Stimulated activated CD4-positive, alpha-beta T cell treated with anti-CD3 and anti-CD28 coated beads, Interleukin-2, amount 100 ng/mL, for 24 hours (primary cell): ENCODE measurements at regions not wholly inside any gene's neighbourhood (a gene's known extent, or its start where the extent isn't known, plus 50 kb on each side); places are given as distances from the start of the nearest gene placed in this dataset.
"Not testable (repeated sequence)": the region's sequence is repeated elsewhere in the genome, so short reads cannot be mapped to it uniquely, and the experiment has no call there.

Source experiments
- DNase-seq, 2 donors: peaks; one replicate each; pipeline ENCODE4 v3.0.0-alpha.2; 2020

- no peak for DNase-seq
Observed at GRCh38 chr6:134447883-134448387, 130.0 kb upstream of the SGK1 start.

- no peak for DNase-seq
Observed at GRCh38 chr6:134447423-134447822, 129.5 kb upstream of the SGK1 start.

- DNase-seq: no peak
Observed at GRCh38 chr6:134446896-134447295, 129.0 kb upstream of the SGK1 start.

GRCh38 chr6:134446218-134446848, 128.4 kb upstream of the SGK1 start:
- DNase-seq: no peak

DNA sequence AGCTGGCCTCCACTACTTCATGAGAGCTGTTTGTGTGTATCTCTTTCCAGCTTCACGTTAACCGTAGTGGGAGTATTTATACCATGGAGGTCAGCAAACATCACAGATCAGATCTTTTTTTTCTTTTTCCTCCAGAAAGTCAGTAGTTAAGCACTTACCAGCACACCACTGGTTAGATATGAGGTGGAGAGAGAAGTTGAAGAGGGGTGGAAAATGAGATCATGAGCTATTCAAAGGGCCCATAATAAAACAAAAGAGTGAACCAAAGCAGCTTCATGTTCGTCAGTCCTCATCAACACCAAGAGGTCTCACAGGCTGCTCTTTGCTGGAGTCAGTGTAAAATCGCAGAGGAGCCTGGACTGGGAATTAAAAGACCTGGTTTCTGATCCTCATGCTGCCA, 125.1 kb upstream of the SGK1 start:
- no peak for DNase-seq

DNA sequence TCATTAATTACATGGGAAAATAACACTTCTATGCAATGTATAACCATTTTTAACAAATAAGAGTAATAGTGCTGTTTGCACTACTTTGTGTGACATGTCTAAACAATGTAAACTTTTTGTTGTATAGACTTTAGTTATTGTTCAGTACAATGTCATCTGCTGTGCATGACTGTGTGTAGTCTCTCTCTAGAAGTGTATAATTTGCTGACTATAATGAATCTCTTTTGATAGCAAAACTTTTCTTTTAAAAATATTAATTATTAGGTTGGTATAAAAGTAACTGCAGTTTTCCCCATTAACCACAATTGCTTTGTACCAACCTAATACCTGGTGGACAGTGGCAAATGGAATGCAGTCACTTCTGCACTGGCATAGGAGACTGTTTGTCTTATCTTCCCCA, 124.2 kb upstream of the SGK1 start:
- no peak for DNase-seq

GRCh38 chr6:134438837-134439236, 120.9 kb upstream of the SGK1 start:
- no peak for DNase-seq

- peak; percentile 16 to 39 for DNase-seq
Observed at GRCh38 chr6:134437376-134437775, 119.5 kb upstream of the SGK1 start.

- DNase-seq: no peak
Observed at GRCh38 chr6:134436950-134437349, 119.0 kb upstream of the SGK1 start.

- peak; percentile 67 to 76 for DNase-seq
Observed at GRCh38 chr6:134436281-134436815, 118.4 kb upstream of the SGK1 start.

DNA sequence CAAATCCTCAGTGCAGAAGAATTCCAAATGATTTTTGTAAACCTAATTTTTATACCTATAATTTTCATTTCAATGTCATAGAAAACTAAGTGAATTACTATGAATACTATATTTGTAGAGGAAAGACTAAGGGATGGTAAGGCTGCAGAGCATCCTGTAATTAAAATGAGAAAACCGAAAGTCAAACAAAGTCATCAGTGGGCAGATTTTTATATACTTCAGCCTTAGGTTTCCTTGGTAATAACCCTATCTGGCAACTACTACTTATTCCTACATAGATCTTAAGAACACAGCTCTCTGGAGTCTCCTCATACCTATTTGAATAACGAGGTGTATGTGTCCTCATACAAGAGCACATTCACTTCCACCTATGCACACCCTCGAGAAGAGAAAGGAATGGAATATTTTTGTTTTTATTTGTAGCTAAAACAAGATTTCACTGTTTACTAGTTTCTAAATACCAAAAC, 117.9 kb upstream of the SGK1 start:
- DNase-seq: no peak

DNA sequence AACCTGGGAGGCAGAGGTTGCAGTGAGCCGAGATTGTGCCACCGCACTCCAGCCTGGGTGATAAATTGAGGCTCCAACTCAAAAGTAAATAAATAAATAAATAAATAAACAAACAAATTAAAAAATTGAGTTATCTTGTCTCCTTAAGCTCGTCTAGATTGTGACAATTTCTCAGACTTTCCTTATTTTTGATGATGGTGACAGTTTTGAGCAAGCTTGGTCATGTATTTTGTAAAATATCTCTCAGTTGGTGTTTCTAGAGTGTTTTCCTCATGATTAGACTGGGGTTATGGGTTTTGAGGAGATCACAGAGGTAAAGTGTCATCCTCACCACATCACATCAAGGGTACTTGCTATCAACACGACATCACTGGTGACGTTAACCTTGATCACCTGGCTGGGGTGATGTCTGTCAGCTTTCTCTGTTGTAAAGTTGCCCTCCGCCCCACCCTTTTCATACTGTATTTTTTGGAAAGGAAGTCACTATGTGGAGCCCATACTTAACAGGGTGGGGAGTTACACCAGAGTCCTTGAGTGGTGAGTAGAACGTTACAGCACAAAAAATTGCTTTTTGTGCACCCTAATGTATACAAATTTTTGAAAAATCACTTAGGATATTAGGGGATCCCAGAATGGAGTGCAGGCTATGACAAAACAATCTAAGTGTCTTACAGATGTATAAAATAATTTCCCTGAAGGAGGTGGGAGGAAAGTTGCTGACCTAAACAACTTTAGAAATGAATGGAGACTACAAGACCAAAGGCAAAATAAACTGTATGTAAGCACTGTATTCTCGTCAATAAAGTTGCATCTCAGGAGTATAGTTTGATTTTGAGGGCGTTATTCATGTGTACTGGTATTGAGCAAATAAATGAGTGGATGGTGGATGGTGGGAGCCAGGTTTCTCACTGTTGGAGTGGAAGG, 116.4 kb upstream of the SGK1 start:
- DNase-seq: no peak

GRCh38 chr6:134432036-134432435, 114.1 kb upstream of the SGK1 start:
- DNase-seq: no peak

- DNase-seq: no peak
Observed at GRCh38 chr6:134431421-134431859, 113.5 kb upstream of the SGK1 start.

GRCh38 chr6:134429861-134430380, 112.0 kb upstream of the SGK1 start:
- no peak for DNase-seq

GRCh38 chr6:134427721-134428120, 109.8 kb upstream of the SGK1 start:
- DNase-seq: no peak

DNA sequence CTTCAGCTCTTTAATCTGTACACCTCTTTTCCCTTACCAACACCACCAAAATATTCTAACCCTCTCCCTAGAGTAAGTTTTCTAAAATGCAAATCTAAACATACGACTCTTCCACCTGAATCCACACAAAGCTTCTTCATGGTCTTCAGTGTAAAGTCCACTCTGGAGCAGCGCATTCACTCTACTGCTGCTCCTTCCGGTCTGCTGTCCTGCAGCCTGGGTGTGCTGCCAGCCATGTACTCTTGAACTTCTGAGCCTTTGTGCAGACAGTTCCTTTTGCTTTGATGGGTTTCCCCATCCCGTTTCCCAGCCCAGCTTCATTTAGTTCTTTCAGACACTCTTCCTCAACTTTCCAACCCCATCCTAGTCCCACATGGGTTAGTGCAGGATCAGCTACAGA, 108.7 kb upstream of the SGK1 start:
- no peak for DNase-seq

DNA sequence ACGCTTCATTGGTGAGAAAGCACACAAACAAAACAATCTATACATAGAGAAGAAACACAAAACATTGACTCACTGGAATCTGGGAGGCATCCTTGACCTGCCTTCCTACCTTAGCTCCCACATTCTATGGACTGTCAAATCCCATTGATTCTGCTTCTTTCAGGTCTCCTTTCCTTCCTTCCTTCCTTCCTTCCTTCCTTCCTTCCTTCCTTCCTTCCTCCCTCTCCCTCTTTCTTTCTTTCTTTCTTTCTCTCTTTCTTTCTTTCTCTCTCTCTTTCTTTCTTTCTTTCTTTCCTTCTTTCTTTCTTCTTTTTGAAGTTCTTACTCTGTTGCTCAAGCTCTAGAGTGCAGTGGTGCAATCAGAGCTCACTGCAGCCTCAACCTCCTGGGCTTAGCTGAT, 108.0 kb upstream of the SGK1 start:
- DNase-seq: not testable (repeated sequence)

- no peak for DNase-seq
Observed at GRCh38 chr6:134425513-134425912, 107.6 kb upstream of the SGK1 start.

DNA sequence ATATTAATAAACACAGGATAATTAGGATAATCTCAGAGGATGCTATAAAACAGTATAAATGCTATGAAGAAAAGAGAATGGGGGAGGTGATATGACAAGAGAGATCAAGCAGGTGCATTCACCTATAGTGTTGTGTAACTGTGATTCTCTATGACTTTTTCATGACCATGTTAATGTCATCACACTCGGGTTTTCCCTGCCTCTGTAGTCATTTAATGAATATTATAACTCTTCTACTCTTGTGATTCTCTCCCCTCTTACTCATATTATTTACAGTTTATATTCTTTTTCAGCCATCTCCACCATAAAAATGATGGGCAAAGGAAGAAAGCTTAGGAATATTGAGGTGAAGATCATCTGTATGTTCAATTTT, 106.9 kb upstream of the SGK1 start:
- DNase-seq: no peak

GRCh38 chr6:134424165-134424797, 106.4 kb upstream of the SGK1 start:
- no peak for DNase-seq

DNA sequence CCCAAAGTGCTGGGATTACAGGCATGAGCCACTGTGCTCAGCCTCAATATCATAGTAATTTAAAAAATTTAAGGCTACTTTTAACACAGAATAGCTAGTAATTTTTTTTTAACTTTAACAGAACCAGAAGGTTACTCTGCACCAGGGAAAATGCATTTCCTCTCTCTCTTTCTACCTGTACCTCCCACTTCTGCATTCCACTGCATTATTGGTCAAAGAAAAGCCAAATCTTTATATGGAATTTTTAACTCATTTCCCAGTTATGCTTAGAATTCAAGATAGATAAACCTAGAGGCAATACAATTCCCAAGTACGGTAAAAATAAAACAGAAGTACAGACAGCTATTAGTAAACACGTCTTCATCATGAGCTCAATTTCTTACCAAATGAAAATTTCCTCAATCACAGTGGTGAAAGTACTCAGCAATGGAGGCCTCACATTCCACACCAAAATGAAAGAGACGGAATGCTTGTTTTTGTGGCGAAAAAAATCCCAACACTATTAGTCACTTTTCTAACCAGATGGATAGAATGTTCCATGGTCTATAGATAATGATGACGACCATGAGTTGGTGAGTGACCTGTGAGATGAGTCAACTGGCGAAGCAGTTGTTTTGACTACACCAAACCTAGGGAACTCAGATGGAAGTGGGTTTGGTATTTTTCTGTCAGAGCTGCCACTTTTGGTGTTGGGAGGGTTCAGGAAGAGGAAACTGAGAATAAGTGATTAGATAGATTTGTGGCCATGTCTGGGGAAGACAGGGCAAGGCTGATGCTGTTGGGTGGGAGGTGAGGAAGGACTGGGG, 104.7 kb upstream of the SGK1 start:
- DNase-seq: no peak
